HUDEP-2 (cell line): ENCODE measurements at regions not wholly inside any gene's neighbourhood (a gene's known extent, or its start where the extent isn't known, plus 50 kb on each side); places are given as distances from the start of the nearest gene placed in this dataset.

Experiments used
- DNase-seq, 76 experiments: peaks; one replicate each; lab custom pipeline; 2025; ENCODE audit not compliant: unreplicated experiment in 76 of 76; lab: John Stamatoyannopoulos, UW

DNA sequence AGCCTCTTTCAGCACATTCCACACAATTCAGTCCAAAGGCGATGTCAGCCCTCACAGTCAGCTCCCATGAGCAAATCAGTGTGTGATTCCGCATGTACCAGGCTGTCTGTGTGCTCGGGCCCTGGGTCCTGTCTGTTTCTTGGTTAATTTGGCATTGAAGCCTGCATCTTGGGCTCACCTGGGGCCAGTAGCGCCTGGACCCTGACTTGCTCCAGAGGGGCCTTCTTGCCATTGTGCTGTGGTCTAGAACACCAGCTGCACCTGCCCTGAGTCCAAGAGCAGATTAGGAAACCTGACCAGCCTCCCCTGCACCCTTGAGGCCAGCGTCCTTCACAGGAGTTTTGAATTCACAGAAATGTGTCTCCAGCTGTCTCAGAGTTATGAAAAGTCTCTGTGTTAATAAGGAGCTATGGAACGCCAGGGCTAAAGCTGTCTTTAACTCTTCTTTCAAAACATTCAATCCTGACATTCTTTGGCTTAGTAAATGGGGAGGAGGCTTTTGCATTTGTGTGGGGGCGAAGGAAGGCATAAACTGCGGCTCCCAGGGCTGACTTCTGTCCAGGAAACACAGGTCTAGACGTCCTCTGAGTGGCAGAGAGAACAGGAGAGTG, 102.2 kb downstream of the ARF6 start:
- DNase-seq, result no peak

DNA sequence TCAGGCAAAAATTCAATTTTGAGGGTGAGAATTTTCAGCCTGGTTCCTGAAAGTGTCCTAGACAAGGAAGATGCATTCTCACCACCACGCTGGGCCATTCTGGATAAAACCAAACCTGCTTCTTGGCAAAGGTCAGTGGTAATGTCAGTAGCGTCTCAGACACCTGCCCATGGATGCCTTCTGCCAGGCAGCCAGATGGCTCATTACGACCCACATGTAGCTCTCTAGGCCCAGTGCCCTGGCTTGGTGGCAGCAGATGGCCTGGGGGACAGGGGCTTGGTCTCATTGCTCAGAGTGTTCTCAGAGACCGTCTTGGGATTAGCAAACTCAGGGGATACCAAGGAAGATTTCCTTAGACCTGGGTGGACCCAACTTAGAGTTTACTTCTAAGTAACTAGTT, 105.1 kb downstream of the ARF6 start:
- DNase-seq, result no peak

DNA sequence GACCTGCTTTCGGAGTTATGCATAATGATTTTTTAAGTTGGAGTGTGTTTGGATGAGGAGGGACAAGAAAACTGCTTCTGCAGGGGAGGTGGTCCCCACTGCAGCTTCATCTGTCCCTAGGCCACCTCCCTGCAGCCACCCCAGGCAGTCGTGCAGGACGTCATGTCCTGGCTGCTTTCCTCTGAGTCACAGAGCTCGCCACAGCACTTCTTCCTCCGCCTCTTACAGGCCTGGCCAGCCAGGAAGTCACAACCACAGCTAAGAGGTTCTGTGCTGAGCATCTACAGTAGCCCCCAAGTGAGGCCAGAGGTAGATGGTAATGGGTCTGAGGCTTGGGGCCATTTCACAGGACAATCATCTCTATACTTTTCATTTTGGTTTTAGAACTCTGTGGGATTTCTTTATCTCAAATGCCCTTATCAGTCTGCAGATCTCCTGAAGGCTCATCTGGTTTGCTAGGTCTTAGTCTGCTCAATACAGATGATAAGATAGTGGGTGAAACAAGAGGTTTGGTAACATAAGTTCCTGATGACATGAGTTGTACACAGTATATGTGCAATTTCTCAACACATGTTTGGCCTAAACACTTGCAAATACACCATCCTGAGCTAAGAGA, 106.4 kb downstream of the ARF6 start:
- DNase-seq, result peak in 69 of 76 experiments; percentile 8 to 78 (median 50)

DNA sequence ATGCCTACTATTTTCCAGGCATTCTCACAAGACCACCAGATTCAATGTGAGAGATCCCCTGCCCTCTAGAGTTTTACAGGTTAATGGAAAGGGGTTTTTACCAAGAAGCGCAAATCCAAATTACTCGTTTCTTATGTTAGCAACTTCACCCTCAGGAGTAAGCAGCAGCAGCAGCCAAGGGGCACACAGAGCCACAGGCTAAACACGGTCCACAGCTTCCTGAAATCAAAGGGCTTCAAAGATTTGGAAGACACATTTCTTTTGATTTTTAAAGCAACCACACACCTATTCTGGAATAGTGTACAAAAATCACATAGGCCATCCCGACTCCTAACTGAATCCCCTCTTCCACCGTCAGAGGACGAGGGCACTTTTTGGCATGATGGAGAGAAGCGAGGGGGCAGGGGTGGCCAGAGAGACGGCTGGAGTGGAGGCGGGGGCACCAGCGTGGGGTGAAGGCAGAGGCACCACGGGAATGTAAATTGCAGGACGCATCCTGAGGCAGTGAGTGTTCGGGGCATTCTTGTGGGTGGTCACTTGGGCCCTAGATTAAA, 107.0 kb downstream of the ARF6 start:
- DNase-seq, result no peak

DNA sequence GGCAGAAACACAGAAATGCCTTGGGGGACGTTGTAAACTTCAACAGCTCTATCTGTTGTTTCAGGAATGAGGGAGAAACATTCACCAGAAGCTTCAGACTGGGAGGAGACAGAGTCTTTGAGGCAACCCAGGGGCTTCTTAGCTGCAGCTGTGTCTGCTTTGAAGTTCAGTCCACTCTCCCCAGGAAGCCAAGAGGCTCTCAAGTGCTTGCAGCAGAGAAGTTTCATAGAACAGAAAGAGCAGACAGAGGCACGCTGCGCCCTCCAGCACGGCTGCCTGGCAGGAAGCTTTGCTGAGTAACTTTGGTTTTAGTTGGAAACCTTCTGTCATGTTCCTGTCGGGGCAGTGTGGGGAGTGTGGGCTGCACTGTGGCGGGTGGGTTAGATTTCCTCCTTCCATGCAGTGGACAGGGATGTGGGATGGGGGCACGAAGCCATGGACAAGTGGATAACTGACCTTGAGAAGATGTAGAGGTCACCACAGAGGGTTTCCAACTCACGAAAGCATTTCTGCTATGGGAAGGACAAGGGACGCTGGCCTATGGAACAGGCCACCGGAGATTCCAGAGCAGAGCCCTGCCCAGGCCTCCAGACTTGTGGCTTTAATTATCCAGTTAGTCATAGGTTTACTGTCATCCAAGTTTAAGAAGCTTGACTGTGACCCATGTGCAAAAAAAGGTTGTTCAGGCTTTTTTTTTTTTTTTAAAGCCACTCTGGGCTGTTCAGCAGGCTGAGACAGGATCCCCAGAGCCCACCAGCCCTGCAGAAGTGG, 107.7 kb downstream of the ARF6 start:
- DNase-seq, result peak in 14 of 76 experiments; percentile 8 to 56 (median 29)

DNA sequence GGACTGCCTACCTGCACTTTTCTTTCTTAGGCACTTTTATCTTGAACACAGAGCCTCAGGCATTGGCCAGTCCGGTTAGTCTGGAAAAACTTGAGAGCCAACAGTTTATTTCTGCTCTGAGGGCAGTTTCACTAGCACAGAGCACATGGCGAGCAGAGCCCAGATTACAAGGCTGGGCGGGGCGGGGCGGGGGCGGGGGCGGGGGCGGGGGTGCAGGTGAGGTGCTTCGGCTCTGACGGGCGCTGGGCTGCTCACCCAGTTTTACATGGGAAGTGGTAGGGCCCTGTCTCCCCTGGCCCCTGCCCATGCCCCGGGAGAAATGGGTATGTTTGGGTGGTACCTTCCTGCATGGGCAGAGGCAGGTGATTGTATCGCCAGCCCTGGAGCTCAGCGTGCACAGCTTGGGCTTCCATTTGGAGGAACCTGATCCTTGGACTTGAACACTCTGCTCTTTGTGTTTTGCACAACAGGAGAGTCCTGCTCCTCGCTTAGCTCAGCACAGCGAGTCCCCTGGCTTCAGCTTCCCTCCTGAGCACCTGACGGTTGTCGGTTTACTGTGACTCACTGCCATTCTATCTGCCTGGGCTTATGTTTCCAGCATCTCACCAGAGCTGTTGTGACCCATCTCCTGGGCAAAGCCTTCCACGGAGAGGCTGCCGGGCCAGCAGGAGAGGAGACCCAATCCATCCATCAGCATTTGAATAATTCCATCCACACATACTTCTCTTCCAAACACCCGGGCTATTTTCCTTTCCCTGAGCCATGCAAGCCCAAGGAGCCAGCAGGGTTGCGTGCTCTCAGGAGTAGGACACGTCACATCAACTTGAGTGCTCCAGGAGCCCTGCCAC, 108.5 kb downstream of the ARF6 start:
- peak in 72 of 76 experiments; percentile 12 to 79 (median 52) for DNase-seq

DNA sequence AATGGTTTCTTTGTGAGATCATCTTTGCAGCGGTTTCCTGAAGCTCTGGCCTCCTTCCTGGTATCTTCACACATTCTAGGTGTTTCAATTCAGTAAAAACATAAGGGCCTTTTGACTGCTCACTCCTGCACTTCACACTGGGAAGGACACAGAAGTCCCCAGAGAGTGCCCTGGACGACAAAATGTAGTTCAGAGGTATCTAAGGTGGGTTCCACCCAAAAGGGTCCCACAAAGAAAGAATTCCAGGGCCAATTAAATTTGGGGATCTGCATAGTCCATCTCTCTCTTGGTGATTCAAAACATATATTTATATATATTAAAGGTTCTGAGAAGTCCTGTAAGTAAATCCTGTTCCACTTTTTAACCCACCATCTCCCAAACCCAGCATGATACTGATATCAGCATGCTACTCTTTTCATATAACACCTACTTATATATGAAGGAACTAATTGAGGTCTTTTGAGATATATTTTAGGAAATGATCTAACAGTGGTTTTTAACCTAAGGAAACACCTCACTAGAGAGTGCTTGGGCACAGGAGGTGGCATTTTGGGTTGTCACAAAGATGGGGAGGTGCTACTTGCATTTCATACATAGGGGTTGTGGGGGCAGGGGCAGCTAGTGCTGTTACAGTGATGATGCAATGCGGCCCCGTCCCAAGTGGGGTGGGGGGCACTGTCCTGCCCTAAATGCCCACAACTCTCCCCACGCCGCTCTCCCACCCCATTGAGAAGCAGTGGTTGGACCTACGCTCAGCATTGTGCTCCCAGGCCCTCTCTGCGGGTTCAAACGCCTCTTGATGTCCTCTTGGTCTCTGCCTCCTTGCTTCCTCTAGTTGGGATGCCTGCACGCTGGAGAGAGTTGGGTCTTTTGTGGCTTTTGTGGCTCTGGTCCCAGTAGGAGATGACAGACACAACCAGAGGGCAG, 109.4 kb downstream of the ARF6 start:
- peak in 23 of 76 experiments; percentile 4 to 60 (median 33) for DNase-seq

DNA sequence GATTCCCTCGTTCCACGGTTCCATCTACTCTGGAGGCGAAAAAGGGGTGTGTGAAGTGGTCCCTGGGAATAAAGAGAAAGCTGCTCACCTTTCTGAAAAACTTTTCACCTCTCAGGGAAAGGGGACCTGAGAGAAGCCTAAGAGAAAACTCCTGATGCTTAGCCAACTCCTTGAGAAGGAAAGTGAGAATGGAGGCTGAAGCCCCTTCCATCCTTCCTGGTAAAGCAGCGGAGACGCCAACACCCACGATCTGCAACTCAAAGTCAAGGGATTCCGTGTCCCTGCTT, 110.0 kb downstream of the ARF6 start:
- no peak for DNase-seq

DNA sequence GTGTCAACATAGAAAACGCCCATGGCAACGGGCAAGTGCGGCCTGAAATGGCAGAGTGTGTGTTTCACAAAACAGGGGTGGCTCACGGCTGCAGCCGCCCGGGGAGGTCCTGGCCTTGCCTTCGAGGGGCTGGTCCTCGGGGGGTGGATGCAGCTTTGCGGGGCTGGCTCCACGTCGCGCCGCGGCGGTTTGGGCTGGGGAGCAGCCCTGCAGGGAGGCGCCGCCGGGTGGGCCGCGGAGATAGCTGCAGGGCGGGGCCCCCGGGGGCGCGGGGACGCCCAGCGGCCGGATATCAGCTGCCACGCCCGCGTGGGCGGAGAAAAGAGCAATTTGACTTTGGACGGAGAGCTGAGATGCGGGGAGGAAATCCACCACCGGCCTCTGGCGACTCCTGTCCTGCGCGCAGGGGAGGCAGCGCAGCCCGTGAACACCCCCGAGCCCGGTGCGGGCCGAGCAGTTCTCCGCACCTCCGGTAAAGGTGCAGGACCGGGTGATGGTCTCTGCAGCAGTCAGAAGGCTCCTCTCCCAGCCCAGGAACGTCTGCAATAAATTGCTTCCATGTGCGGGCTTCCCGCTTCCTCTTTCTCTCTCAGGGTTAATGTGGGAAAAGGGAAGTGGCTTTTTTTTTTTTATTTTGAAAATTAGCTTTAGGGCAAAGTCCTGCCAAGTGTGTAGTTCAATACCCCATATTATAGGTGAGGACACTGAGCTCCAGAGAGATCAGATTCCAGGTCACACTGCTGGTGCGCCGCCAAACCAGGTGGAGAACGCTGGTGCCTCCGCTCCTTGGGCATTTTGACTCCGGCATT, 110.5 kb downstream of the ARF6 start:
- DNase-seq, result peak; percentile 44 to 98 (median 94)

DNA sequence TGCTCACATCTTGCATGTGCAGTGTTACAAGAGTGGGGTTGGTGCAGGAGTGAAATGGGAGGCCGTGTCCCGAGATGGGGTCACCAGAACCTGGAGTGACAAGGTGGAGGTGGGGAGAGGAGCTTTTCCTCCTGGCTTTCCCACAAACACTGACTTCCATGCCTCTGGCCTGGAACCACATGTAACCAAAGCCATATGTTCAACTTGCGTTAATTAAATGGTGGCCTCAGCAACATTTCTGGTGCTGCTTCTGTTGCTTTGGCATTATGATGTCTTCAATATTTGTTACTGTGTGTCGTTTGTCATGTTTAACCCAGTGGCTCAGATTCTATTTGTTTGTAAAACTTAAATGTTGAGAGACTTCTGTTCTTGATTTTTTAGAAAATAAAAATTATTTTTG, 110.2 kb downstream of the VCPKMT start:
- no peak for DNase-seq

DNA sequence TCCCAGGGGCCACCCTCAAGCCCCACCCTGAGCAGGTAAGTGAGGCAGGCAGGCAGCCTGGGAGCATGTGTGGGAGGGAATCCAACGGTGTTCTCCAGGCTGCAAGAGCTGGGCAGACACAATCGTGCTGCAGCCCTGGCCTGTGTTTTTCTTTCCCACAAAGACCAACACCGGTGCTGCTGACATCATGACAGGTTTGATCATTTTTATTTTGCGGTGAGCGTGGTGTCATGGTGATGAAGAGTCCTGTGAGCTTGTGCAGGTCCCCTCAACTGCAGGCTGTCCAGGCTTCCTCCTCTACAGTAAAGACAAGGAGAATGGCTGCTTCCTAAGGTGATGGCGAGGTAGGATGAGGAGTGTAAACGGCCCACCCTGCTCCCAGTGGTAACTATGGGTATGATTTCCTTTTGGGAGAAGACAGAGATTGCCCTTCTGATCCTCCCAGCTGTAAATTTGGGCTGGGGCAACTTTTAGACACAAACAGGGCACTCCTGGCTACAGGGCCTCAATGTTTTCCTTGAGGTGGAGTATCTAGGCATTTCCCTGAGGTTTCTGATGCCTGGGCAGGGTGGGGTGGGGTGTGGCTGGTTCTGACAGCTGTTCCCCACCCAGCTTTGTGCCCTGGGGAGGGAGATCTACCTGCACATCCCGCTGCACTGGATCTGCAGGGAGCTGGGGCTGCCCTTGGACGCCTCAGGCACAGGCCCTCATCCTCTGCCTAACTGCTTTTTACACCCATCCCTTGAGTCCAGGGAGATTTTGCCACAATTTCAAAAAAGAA, 109.1 kb downstream of the VCPKMT start:
- DNase-seq, result peak in 2 of 76 experiments; percentile 7

DNA sequence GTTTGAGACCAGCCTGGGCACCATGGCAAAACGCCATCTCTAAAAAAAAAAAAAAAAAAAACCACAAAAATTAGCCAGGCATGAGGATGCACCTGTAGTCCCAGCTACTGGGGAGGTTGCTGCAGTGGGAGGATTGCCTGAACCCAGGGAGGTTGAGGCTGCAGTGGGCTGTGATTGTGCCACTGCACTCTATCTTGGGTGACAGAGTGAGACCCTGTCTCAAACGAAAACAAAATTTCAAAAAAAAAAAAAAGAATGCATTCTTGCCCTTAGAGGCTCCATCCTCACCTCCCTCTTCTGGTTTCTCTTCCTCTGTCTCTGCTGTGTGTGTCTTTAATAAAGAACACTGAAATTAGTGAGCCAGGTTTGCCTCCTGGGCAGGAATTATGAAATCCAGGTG, 107.8 kb downstream of the VCPKMT start:
- DNase-seq, result no peak

DNA sequence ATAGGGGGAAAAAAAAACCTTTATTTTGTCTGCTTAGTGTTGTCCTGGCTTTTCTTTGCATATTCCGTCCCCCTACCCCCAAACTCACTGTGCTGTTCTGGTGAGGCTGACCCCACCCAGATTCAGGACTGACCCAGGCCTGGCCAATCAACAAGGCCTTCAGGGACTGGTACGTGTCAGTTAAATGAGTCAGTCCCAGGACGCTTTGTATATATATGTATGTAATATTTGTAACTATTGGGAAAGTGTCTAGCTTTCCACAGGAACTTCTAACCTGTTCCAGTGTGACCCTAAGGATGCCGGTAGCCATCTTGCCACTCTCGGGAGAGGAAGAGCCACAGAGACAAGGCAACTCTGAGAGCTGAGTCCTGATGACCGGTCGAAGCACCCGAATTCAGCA, 107.4 kb downstream of the VCPKMT start:
- no peak for DNase-seq

DNA sequence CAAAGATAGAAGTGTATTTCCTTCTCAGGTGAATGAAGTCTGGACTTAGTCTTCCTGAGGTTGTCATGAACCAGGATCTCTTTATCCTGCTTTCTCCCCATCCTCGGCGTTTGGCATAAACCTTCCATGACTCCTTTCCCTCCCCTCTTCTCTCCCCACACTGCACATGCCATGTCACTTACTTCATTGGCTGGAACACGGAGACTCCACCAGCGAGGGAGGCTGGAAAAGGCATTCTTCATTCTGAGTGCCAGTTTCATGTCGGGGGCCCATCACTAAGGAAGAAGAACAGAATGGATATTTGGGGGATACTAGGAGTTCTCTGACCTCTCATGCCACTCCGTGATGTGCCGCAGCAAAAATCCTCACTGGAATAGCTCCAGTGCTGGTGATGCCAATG, 105.6 kb downstream of the VCPKMT start:
- DNase-seq, result no peak

DNA sequence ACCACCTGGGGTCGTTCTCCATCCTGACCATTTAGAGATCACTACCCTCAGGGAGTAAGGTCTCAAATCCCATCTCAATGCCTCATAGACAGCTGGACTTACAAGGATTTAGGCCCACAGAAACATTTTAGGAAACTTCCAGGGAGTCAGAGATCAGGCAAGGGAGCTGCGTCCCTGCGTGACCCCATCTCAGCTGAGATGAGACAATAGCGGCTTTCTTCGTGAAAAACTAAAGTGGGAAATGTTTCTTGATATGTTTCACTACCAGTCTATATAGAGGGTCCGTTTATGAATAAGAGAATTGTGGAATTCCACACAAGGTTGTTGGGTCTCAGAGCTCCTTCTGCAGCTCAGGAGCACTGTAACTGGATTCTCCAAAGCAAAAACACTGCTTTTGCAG, 105.1 kb downstream of the VCPKMT start:
- no peak for DNase-seq

DNA sequence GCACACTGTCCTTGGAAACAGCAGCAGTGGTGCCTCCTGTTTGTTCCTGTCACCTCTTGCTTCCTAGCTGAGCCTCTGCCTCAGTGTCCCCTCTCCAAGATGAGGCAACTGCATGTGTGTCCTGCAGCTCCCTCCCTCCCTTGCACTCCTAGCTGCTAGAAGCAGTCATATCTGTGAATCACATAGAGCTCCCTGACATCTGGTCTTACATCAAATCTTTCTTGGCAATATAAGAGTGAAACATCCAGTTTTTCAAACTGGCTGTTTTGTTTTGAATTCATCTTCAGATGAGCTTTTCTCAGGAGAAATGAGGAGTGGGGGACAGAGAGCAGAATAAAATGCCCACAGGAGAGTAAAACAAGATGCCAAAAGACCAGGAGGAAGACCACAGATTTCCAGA, 103.7 kb downstream of the VCPKMT start:
- DNase-seq, result no peak

DNA sequence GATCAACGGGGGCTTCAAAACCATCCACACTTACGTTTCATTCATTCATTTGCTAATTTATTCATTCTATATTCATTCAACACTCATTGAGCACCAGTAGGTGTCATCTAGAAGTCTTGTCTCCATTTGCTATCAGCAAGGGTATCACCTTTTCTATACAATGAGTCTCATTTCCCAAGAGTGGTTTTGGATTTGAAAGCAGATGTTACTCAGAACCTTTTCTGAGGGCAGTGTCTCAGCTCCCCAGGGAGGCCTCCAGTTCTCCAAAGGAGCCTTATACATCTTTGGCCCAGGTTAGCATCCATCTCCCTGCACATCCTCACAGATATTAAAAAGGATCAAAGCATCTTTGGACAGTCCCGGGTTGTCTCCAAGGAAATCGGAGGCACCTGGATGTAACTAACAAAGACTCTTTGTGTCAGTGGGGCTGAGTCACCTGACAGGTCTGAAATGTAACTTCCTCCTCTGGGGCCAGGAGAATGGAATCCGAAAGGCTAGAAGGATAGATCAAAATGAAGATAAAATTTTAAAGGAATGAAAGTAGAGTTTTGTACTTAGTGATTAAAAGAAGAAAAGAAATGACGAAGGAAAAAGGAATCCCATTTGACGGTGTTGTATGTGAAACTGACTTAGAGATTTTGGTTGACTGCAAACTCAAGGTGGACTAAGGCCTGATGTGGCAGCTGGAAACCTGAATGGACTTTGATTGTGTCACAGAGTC, 103.0 kb downstream of the VCPKMT start:
- DNase-seq, result no peak

DNA sequence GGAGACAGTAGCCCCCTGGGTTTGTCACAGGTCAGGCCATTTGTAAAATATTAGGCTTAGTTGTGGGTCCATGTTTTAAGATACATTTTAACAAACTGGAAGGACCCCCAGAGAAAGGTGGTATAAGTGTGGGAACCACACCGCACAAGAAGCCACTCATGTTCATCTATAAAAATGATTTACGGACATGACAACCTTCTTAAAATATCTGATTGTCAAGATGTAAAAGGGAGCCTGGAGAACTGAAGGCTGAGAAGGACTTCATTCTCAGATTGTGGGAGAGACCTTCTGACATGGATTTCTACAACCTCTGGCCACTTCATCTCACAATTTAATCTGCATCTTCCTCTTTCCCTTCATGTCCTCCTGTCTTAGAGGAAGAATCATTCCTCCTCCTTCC, 102.4 kb downstream of the VCPKMT start:
- no peak for DNase-seq
